ENCODE measurements at regions not wholly inside any gene's neighbourhood (a gene's known extent, or its start where the extent isn't known, plus 50 kb on each side); places are given as distances from the start of the nearest gene placed in this dataset.

DNA sequence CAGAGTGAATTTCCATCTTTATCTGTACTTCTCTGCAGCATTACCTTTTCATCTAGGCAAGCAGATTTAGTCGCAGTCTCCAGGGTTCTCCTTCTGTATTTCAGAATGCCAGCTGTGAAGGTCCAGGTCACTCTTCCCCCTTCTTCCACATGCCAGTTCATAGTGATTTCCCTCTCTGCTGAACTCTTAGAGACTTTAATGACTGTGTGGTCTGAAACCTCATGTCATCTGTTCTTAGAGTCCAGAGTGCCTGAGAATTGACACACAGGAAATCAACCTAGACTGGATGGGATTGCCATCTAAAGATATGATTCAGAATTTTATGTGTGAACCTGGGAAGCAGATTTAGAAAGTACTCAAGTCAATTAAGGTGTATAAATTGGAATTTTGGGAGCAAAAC lies 248.1 kb downstream of the TPBG start:
- DNase-seq = no peak
- no peaks in the 10 kb centered on the region for H3K9me3 ChIP-seq
- no peaks in the 10 kb centered on the region for H3K4me1 ChIP-seq
- no peaks in the 10 kb centered on the region for H3K27me3 ChIP-seq
- no peak for TF ChIP-seq POLR2A (IDR thresholded peaks at IDR 0.05)
- TF ChIP-seq, protein P1, sequence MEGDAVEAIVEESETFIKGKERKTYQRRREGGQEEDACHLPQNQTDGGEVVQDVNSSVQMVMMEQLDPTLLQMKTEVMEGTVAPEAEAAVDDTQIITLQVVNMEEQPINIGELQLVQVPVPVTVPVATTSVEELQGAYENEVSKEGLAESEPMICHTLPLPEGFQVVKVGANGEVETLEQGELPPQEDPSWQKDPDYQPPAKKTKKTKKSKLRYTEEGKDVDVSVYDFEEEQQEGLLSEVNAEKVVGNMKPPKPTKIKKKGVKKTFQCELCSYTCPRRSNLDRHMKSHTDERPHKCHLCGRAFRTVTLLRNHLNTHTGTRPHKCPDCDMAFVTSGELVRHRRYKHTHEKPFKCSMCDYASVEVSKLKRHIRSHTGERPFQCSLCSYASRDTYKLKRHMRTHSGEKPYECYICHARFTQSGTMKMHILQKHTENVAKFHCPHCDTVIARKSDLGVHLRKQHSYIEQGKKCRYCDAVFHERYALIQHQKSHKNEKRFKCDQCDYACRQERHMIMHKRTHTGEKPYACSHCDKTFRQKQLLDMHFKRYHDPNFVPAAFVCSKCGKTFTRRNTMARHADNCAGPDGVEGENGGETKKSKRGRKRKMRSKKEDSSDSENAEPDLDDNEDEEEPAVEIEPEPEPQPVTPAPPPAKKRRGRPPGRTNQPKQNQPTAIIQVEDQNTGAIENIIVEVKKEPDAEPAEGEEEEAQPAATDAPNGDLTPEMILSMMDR (IDR thresholded peaks at IDR 0.05) = no peak
- H3K27ac ChIP-seq = no peak overlapping the region
- no peak overlapping the region for H3K4me3 ChIP-seq
- no peaks in the 10 kb centered on the region for H3K36me3 ChIP-seq

DNA sequence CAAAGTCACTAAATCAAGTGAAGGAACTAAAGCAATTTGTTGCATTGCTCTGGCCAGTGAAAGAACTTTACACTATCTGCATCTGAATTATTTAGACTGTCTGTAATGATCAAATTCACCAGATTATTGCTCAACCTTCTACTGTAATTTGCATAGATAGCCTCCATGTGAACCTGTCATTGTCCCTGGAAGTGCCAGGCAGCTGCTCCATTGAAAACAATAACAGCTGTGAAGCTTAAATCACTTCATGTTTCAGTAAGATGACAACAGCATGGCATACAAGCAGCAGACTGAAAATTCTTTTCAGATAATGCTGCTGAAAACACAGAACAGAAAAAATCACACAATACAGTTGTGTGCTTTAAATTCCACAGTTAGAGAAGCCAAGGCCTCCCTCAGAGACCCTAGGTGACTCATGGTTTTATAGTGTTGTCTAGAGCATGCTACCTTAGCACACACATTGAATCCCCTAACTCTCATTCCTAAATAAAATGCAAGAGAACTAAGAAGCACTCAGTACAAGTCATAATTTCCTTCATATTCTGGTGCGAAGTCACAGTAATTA lies 248.9 kb downstream of the TPBG start:
- no peak overlapping the region for H3K27ac ChIP-seq
- H3K27me3 ChIP-seq = no peaks in the 10 kb centered on the region
- no peak for DNase-seq
- no peaks in the 10 kb centered on the region for H3K36me3 ChIP-seq
- H3K9me3 ChIP-seq = no peaks in the 10 kb centered on the region
- TF ChIP-seq POLR2A (IDR thresholded peaks at IDR 0.05) = no peak
- TF ChIP-seq, protein P1 (IDR thresholded peaks at IDR 0.05) = no peak
- H3K4me1 ChIP-seq = no peaks in the 10 kb centered on the region
- no peak overlapping the region for H3K4me3 ChIP-seq

DNA sequence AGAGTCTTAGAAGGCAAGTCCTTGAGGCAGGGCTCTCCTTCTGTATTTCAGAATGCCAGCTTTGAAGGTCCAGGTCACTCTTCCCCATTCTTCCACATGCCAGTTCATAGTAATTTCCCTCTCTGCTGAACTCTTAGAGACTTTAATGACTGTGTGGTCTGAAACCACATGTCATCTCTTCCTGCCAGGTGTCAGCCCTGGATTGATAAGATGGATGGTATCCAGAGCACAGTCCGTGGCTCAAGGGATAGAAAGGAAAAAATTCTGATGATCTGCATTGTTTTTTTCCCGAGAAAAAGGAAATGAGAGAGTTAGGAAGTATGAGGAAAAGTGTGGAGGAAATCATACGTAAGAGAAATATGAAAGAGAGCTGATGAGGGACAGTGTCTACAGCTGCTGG lies 250.9 kb downstream of the TPBG start:
- Histone ChIP-seq H3K27me3 (no peaks in the 10 kb centered on the region), H3K9me3 (no peaks in the 10 kb centered on the region), H3K4me1 (no peaks in the 10 kb centered on the region), H3K27ac (no peak overlapping the region), H3K36me3 (no peaks in the 10 kb centered on the region), H3K4me3 (no peak overlapping the region)
- no peak for TF ChIP-seq POLR2A (IDR thresholded peaks at IDR 0.05)
- TF ChIP-seq, protein P1 (IDR thresholded peaks at IDR 0.05) = no peak
- no peak for DNase-seq

DNA sequence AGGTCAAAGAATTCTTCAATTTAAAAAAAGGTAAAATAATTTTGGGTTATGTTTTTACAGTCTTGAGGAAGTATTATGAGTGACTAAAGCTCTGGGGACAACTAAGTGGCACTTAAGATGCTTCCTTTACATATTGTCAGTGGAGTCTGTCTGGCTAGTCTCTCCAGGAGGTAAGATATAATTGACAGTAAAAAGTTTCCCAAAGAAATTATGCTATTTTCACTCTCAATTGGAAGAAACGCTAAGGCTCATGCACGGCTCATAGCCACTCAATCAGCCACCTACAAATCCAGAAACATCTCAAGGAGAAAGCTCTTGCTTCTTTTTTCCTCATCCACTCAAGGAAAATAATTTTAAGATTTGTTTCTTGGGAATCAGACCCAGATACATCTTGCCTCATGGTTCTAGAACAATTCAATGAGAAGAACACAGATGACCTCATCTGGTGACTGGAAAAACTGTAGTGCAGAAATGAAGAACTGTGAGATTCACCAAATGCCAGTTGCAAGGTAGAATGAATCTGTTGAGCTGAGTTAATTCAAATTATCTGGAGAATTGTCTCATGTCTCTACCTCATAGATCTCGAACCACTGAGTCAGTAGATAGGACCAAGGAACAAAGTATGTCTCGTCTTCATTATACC lies 252.9 kb downstream of the TPBG start:
- Histone ChIP-seq H3K9me3 (no peaks in the 10 kb centered on the region), H3K36me3 (no peaks in the 10 kb centered on the region), H3K27ac (no peak overlapping the region), H3K27me3 (no peaks in the 10 kb centered on the region), H3K4me3 (no peak overlapping the region), H3K4me1 (no peaks in the 10 kb centered on the region)
- TF ChIP-seq, protein P1 (IDR thresholded peaks at IDR 0.05) = no peak
- TF ChIP-seq POLR2A (IDR thresholded peaks at IDR 0.05) = no peak
- no peak for DNase-seq

DNA sequence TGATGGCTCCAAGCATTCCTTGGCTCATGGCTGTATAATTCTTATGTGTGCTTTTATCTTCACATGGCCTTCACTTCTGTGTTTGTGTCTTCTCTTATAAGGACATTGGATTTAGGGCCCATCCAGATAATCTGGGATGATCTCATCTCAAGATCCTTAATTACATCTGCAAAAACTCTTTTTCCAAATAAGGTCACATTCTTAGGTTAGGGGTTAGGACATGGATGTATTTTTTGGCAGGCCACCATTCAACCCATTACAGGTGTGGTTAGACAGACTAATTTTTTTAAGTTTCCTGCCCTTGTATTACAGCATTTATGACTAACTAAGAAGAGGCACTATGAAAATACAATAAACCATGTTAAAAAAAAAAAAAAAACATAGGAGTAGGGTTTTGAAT lies 254.0 kb downstream of the TPBG start:
- no peaks in the 10 kb centered on the region for H3K36me3 ChIP-seq
- TF ChIP-seq, protein P1 (IDR thresholded peaks at IDR 0.05) = no peak
- TF ChIP-seq POLR2A (IDR thresholded peaks at IDR 0.05) = no peak
- H3K27me3 ChIP-seq = no peaks in the 10 kb centered on the region
- no peak overlapping the region for H3K27ac ChIP-seq
- H3K9me3 ChIP-seq = no peaks in the 10 kb centered on the region
- H3K4me1 ChIP-seq = no peaks in the 10 kb centered on the region
- DNase-seq = no peak
- H3K4me3 ChIP-seq = no peak overlapping the region
